ENCODE measurements at regions not wholly inside any gene's neighbourhood (a gene's known extent, or its start where the extent isn't known, plus 50 kb on each side); places are given as distances from the start of the nearest gene placed in this dataset.
"Not testable (repeated sequence)": the region's sequence is repeated elsewhere in the genome, so short reads cannot be mapped to it uniquely, and the experiment has no call there.

- not testable (repeated sequence) for TF ChIP-seq CTCF (IDR thresholded peaks at IDR 0.05; ENCODE audit: insufficient read depth, low read length); POLR2AphosphoS5 (IDR thresholded peaks at IDR 0.05; ENCODE audit: low read depth); REST (IDR thresholded peaks at IDR 0.05; ENCODE audit: insufficient replicate concordance, low read depth)
Observed at GRCh38 chr22:49680819-49681218, 146.9 kb downstream of the BRD1 start.

Data from HL-60 (cell line).